Hematopoietic multipotent progenitor cell treated with erythropoietin and hydrocortisone succinate and interleukin-3 and kit ligand, for 17 days (in vitro differentiated cells): ENCODE measurements at regions not wholly inside any gene's neighbourhood (a gene's known extent, or its start where the extent isn't known, plus 50 kb on each side); places are given as distances from the start of the nearest gene placed in this dataset.

Source experiments
- DNase-seq: peaks from one replicate; pipeline ENCODE4 v3.0.0-alpha.2; 2015; ENCODE audit warnings: low spot score

DNA sequence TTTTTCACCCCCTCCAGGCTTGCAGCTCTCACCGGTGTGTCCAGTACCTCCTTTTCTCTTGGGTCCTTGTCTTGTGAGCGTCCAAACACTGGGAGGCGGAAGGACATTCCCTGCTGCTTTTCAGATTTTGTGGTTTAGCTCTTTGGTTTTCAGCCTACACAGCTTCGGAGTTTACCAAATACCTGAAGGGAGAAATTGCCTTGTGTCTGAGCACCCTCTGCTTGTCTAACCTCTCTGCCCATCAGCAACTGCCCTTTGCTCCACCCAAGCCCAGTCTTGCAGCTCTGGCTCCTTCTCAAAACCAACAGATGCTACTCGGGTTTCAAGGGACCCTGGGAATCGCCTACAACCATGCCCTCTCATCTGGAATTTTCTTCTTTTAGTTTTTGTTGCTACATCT is 519.1 kb upstream of the IGFBP3 start:
- DNase-seq = no peak

DNA sequence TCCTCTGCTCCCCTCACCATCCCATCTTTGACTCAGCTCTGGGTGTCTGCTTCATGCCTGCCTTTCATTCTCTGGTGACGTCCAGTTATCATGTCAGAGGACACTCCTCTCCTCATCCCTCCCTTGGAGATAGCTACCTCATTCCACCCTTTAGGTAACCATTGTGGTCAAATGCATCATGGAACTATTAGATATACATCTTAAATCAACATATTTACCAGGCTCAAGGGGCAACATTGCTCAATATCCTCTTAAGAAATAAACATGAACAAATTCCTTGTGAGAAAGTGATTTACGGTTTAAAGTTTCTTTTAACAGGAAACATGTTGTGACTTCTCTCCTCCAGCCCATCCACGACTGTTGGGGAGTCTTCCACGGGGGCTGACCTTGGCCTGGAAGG is 511.6 kb upstream of the IGFBP3 start:
- DNase-seq = no peak

DNA sequence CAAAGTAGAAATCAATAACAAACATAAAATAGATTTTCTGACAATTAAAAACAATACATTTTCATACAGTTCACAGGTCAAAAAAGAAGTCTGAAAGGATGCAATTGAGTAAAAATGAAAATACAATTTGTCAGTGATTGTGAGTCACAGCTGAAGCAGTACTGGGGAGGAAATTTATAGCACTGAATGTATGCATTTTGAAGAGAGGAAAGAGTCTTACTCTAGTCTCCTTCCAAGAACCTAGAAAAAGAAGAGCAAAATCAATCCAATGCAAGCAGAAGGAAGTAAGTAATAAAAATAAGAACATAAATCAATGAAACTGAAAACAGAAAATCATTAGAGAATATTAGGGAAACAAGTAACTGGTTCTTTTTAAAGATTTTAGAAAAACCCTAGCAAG is 507.2 kb upstream of the IGFBP3 start:
- DNase-seq = no peak

DNA sequence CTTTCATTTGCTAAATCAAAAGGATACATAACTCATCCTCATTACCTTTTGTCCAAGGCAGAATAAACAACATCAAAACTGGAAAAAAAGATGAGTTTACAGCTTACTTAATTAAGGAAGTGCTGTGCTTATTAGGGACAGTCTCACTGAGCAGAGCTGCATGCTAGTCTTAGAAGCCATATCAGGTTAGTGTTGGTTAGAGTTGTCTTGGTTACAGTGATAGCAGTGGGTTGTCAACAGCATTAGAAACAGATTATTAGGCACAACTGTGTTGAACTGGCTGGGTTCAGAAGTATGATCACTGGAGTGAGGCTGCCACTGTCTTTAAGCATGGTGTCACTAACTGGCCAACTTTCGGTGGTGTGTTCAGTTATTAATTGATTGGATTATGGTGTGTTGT is 503.9 kb upstream of the IGFBP3 start:
- DNase-seq = no peak

DNA sequence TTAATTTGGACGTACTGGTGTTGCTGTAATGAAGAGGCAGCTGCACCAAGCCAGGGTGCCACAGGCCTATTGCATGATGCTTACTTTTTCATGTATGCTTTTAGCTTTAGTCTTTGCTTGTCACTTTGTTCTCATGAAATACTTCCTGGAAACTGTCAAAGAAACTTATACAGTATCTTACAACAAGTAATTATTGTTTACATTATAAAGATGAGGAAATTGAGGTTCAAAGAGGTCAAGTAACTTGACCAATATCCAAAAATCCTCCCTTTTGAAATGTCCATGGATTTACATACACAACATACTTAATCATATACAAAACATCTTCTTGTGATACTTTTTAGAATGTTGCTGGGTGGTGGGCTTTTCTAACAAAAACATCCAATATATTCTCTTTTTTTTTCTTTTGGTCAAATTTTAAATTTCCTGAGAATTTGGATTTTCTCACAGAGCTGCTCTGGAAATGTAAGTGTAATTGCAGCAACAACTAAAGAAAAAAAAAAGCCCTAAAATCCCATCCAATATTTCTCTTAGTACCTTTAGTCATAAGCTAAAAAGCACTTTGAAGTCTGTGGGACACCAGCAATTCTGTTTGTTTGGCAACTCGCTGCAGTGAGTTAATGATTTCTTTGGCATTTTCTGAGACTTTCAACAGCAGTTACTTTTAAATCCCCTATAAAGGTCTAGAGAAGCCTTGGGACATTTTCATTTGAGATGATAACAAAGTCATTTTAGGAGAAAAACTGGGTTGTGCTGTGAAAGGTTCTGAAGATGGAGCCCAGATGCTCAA is 500.6 kb upstream of the IGFBP3 start:
- no peak for DNase-seq

DNA sequence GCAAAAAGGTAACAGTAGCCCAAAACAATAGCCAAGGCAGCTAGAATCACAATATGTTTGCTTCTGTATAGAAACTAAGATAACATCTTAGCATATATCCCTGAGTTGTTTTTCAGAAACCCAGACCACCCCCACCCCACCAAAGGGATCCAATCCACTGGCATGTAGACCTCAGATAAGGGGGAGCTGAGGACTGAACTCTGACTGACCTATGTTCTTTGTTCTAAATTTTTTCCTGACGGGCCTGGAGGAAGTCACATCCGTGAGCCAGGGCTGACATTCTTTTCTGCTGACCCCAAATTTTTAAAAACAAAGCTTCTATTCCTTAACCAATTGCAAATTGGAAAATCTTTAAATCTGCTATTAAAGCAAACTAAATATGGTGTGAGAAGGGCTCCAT is 493.9 kb upstream of the IGFBP3 start:
- no peak for DNase-seq

DNA sequence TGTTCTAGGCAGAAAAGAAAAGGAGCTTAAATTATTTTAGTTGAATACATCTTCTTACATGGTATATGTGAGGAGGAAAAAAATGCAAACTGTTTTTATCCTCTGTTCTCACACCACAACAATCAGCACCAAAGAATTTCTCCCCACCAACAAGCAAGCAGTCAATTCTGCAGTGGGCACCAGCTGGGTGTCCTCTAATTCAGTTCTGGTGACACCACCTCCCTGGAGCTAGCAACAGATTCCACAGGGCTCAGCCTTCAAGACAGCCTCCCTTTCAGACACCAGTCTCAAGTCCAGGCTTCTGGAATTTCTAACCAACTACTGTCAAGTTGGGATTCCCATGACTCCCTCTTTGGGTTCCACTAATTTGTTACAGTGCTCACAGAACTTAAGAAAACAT is 490.2 kb upstream of the IGFBP3 start:
- DNase-seq = no peak

DNA sequence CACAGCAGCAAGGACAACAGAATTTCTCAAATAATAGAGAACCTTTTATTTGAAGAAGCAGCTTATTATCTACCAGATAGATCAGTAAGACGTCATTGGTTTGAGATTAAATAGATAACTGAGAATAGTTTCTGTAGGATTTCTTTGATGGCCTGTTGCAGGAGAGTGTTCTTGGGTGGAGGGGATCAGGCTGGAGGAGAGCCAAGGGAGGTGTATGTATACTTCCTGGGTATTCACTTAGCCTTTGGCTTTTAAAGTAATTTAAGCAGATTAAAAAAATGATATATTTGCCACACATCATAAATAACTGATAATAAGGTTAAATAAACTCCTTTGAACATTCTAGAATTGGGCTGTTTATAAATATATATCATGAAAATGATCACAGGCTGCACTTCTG is 486.1 kb upstream of the IGFBP3 start:
- DNase-seq = no peak

DNA sequence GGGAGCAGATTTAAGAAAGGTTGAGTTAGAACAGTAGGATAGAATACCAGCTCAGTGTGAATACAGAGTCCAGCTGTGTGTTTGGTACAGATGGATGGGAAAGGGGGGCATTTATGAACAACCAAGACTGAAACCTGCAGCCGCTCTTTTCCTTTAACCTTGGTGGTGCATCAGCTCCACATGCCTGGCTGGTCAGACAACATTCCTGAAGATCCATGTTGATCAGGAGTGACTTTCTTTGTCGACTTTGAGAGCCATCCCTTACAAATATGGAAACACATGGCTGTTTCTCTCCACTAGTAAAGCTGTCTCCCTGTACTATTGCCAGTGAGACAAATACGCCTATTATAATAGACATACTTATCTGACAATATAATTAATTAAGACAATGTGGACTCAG is 476.5 kb upstream of the IGFBP3 start:
- DNase-seq = no peak

DNA sequence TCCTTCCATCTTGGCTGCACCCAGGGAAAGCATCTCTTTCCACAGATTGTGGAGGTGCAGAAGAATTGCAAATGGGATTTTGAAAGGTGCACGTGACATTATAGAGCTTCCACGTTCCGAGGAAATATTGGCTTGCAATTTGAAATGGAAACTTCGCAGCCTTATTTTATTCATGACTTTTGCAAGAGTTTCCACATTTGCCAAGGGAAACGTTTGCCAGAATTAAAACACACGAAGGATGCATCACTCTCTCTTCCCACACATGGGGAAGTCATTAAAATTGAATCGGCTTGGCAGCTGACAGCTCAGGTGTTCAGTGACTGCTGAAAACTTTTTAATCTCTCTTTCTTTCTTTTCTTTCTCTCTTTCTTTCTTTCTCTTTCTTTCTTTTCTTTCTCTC is 475.4 kb upstream of the IGFBP3 start:
- DNase-seq = no peak

DNA sequence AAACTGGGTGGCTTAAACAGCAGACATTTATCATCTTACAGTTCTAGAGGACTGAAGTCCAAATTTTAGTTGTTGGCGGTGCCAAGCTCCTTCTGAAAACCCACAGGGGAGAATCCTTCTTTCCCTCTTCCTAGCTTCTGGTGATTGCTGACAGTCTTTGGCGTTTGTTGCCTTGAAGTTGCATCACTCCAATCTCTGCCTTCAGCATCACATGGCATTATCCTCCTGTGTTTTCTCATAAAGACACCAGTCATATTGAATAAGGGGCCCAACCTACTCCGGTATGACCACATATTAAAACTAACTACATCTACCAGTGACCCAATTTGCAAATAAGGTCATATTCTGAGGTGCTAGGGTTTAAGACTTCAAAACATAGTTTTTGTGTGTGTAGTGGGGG is 472.1 kb upstream of the IGFBP3 start:
- DNase-seq = no peak

DNA sequence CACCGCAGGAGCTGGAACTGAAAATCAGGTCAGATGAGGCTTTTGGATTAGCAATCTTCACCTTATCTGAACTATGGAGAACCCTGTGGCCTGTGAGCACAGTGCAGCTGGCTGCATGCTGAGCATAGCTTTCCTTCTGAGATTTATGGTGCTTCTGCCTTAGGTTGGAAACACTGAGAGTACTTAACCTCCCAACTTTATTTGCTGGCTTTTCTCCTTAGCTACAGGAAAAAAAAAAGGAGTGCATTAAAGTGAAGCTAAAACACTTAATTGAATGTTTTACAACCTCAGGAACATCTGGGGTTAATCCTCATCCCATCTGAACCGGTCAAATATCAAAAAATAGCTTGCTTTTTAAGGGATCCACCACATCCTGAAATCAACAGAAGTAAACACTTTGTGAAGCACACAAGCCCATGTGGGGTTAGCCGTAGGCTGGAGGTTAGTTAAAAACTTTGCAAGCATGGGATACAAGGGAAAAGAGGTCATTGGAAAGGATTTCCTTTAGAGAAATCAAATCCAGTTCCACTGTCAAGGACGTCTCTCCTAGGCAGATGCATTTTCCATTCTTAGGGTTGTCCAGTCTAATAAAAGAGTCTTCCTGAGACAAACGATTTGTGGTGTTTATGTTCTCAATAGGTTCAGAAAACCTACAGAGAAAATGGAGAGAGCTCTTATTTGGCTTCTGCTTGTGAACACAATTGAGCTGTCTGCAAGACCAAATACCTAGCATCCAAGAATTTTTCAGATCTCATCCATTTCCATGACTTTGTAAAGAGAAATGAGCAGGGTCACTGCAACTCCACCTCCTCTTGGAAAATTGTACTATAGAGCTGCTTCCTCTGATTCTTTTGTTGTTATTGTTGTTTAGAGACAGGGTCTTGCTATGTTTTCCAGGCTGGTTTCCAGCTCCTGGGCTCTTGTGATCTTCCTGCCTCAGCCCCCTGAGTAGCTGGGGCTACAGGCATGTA is 470.4 kb upstream of the IGFBP3 start:
- no peak for DNase-seq

DNA sequence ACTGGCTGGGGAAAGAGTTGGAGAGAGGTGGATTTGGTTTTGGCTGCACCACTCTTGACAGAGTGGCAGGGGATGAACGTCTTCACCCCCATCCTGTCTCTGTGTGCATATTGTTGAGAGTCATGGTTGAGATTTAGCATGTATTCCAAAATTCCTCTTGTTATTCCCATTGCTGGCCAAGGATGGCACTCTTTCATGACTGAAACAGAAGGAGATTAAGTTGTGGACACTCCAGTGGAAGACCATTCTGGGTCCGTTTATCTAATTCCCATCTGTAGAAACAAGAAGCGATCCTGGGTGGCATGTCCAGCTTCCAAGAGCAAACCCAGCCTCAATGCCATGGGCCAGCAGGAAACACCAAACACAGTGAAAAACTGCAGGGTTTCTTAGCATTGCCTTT is 469.0 kb upstream of the IGFBP3 start:
- no peak for DNase-seq

DNA sequence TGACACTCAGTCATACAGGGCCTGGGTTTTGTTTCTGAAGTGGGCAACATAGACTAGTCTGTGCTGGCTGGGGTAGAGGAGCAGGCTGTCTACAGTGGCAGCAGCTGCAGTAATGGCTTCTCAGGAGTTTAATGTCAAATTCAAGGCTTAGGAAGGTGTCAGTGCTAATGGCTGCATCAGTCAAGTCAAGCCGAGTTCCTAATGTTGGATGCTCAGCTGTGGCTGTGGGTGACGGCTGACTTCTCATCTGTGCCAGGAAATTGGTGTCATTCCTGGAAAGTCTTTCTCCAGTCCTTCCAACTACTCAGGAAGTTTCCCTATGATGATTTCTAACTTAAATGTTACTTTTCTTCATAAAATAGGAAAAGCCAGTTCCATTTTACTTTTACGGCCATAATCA is 468.1 kb upstream of the IGFBP3 start:
- DNase-seq = no peak

DNA sequence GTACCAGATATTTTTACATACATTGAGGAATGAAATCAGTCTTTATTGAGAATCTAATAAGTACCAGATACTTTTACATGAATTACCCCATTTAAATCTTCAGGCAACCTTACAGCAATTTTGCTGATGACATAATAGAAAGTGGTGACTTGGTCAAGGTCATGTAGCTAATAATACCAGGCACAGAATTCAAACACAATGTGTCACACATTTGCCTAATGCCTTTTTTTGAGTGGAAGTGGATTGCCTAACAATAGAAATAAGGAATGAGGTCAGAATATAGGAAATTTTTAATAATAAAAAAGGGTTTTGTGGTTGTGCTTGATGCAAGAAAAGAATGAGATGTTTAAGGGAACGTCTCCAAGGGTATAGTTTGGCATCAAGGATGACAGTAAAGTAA is 466.6 kb upstream of the IGFBP3 start:
- no peak for DNase-seq

DNA sequence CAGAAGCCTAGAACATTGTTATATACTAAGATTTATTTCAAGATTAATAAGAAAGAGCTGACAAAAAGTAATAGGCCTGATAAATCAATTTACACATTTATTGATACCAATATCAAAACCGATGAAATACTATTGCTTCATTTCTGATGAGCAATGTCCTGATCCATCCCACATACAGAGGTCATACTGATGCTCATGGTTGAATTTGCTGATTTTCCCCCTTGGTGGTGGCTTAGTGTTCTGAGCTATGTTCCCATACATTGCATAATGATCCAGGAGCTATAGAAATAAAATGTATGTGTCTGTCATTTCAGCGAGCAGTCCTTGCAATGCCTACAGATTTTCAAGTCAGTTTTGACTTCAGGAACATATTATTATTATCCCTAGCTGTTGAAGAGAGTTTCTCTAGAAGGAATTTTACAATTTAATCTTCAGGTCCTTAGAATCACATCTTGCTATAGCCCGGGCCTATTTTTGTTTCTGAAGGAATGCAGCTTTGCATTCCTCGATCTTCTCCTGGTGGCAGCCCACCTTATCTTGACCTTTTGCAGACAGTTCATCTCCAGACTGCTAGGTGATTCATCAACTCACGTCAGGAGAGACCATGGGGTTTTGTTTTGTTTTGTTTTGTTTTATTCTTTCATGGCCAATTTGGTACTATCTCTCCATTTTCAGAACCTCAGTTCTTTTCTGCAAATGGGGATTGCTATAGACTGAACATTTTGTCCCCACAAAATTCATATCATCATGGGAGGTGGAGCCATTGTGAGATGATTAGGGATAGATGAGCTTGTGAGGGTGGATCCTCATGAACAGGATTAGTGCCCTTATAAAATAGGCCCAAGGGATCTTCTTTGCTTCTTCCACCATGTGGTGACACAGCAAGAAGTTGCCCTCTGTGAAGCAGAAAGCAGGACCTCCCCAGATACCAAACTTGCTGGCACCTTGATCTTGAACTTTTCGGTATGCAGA is 465.6 kb upstream of the IGFBP3 start:
- DNase-seq = no peak

DNA sequence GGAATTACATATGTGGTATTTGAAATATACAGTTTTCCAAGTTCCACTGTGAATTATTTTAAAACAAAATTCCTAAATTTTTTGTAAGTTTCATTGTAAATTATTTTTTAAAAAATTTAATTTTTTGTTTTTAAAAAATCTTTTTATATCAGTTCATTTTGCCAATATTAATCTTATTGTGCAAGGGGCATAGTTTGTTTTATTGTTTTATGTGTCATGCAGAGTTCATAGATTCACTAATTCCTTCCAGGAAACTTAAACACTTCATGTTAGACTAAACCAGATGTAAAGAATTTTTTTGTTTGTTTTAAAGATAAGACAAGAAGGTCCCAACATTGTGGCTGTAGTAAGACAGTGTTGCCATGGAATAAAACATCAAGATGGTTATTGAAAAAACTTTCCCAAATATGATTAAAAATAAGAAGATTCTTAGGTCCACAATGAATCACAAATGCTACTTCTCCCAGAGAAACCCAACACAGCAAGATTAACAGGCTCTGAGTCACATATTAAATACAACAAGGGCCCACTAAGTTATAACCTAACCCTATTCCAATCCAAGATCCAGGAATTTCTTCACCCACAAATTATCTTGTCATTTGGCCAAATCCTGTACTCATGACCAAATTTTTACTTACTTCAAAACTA is 464.7 kb upstream of the IGFBP3 start:
- no peak for DNase-seq

DNA sequence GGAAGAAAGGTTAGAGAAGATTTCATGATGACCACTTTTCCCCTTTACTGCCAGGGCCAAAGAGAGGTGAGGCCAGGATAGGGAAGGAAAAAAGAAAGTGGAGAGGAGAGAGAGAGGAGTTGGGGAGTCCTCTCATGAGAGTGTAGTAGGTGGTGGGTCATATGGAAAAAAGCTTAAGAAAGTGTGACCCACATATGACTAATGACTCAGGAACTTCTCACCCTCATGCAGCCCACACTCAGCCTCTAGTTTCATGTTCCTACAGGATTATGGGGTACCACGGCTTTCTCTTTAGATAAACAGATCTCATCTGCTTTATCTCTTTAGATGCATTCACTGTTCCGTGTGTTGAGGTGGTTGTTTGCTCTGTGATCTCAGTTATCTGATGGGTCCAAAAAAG is 462.5 kb upstream of the IGFBP3 start:
- DNase-seq = no peak

DNA sequence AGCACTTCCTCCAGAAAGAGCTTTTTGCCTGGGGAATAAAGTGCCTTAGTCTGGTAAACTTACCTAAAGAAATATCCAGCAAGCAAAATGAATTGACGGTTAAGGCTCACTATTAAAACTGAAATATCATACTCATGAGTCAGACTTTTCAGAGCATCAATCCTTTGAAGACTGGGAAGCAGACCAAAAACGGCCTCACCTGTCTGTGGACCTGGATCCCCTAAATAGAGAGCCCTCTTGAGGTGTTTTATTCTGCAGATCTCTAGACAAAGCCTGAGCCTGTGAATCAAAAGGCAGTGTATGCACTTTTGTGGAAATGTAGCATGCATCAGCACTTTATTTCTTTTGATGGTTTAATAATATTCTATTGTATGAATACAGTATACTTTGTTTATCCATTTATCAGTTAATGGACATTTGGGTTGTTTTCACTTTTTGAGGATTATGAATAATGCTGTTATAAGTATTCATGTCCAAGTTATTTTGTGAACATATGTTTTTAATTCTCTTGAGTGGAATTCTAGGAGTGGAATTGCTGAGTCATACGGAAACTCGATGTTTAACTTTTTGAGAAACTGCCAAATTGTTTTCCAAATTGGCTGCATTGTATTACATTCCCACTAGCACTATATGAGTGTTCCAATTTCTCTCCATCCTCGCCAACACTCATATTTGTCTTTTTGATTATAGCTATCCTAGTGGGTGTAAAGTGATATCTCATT is 449.0 kb upstream of the IGFBP3 start:
- no peak for DNase-seq

DNA sequence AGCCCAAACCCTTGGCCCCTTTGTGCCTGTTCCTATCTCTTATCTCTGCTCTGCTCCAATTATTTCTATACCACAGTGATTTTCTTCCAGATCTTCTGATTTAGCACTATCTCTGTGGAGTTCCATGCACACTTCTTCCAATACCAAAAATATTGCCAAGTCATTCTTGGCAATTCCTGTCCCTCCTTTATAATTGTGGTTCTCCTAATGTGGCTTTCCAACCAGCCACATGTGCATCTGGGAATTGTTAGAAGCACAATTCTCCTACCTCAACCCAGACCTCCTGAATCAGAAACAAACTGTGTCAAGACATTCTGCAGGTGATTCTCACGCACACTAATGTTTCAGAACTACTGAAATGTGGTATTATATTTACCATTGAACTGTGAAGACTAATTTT is 447.8 kb upstream of the IGFBP3 start:
- DNase-seq = no peak

DNA sequence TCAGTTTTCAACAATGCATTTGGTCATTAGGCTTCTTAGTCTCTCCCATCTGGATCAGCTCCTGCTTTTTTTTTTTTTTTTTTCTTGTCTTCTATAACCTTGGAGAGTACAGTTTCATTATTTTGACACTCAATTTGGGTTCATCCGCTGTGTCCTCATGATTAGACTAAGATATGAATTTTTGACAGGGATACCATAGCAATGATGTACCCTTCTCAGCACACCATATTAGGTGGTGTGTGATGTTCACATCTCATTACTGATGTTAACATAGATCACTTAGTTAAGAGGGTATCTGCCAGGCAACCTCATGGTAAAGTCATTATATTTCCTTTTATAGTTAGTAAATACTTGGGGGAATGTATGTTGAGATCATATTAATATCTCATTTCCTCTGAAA is 445.5 kb upstream of the IGFBP3 start:
- DNase-seq = no peak
